Stimulated activated CD8-positive, alpha-beta memory T cell treated with anti-CD3 and anti-CD28 coated beads, Interleukin-4, amount 100 ng/mL, for 48 hours (primary cell): ENCODE measurements at regions not wholly inside any gene's neighbourhood (a gene's known extent, or its start where the extent isn't known, plus 50 kb on each side); places are given as distances from the start of the nearest gene placed in this dataset.
"Not testable (repeated sequence)": the region's sequence is repeated elsewhere in the genome, so short reads cannot be mapped to it uniquely, and the experiment has no call there.

Experiments used
- DNase-seq: peaks from one replicate; pipeline ENCODE4 v3.0.0-alpha.2; 2020

- no peak for DNase-seq
Observed at GRCh38 chr4:125519371-125520146, 204.8 kb downstream of the FAT4 start.

GRCh38 chr4:125520258-125520990, 205.7 kb downstream of the FAT4 start:
- no peak for DNase-seq

- no peak for DNase-seq
Observed at GRCh38 chr4:125522588-125522987, 207.8 kb downstream of the FAT4 start.

DNA sequence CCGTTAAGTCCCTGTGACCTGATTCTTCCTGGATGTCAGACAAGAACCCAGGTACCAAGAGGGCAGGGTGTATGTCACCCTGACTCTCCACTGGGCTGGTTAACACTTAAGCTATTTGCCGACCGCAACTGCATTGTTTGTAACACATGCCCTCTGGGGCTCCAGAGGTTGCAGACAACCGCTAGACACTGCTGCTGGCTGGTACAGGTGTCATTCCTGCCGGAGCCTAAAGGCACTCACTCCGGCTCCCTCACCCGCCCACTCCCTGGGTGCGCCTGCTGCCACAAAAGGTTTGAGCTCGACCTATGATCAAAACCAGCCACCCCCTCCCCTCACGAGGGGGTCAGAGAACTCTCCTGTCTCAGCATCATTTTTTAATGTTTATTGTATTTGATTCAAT, 208.2 kb downstream of the FAT4 start:
- no peak for DNase-seq

DNA sequence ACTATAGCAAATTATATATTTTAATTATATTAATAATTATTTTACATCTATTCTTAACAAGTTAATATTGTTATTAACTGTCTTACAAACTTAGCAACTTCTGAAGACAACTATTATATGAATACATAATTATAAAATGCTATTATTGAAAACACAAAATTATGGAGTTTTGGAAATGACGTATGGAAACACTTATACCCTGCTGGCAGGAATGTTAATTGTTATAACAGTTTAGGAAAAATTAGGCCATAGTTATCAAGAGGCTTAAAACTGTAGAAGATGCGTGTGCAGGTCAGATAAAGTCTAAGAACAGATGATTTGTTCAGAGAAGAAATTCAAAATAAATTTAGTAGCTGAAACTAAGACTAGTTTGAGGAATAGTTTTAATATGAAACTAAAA, 211.7 kb downstream of the FAT4 start:
- no peak for DNase-seq

DNA sequence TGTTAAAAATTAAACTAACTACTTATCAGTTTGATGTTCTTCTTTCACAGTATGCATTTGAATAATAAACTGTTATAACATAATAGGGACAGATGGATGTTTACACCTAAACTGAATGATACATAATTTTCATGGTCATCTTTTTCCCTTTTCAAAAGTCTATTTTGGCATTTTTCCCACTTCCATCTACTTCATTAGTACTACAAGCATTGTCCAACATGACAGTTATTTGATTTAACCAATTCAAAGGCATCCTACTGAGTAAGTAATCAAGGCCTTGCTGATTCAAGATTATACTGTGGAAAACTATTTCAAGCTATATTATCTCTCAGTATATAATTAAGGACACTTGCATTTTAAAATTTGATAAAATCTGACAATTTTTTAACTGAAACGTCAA, 212.9 kb downstream of the FAT4 start:
- DNase-seq: no peak

GRCh38 chr4:125529071-125529470, 214.3 kb downstream of the FAT4 start:
- DNase-seq: no peak

- DNase-seq: no peak
Observed at GRCh38 chr4:125538670-125539069, 223.9 kb downstream of the FAT4 start.

GRCh38 chr4:125539691-125540090, 224.9 kb downstream of the FAT4 start:
- no peak for DNase-seq

DNA sequence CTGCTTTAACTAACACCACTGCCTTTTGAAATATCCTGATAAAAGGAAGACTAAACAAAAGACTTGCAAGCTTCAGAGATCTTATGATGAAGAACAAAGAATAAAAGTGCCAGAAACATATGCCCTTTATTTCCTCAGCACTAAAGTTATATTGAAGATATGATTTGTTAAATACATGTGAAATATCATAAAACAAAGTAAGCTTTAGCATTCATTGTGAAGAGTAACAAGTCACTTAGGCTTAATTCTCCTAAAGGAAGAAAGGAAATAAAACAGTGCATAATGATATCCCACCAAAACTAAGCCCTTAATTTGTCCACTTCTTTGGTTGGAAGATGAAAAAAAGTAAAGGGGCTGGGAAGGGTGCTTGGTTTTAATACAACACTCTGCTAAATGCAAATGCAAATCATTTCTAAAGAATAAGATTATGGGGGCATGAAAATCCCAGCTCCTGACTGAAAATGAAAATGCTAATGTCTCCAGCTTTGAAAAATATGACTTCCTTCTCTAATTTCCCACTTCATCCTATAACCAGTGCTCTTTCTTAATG, 227.2 kb downstream of the FAT4 start:
- DNase-seq: no peak

DNA sequence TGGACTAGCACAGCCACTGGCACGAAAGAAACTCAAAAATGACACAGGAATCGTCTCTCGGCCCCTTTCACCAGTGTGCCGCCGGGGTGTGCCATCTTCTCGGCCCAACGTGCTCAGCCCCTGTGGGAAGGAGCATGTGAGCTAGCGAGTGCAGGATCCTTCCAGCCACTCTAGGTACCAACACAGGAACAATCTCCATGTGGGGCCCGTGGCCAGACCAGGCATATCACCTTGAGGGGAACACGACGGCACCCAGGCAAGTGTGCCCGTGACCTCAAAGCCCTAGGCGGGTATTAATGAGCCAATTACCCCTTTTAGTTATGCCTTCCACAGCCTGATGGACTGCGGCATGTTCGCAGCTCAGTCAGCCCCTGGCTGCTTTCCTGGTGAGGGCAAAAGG, 231.5 kb downstream of the FAT4 start:
- DNase-seq: no peak

- no peak for DNase-seq
Observed at GRCh38 chr4:125547836-125548235, 233.1 kb downstream of the FAT4 start.

- no peak for DNase-seq
Observed at GRCh38 chr4:125550769-125551168, 236.0 kb downstream of the FAT4 start.

DNA sequence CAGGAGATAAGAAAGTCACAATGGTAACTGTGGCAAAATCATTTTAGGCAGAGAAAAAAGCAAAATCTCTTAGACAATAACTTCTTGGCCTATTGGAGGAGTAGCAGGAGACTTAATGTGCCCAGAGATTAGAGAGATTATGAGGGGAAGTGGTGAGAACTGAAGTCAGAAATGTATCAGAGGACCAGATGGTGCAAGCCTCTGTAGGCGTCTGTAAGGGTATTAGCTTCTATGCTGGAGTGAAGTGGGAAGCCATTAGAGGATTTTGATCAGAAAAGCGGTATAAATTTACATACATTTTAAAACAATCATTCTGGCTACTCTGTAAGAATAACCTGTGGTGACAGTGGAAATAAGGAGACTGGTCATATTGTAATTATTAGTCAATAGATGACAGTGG, 236.7 kb downstream of the FAT4 start:
- no peak for DNase-seq

GRCh38 chr4:125551967-125552366, 237.2 kb downstream of the FAT4 start:
- no peak for DNase-seq

DNA sequence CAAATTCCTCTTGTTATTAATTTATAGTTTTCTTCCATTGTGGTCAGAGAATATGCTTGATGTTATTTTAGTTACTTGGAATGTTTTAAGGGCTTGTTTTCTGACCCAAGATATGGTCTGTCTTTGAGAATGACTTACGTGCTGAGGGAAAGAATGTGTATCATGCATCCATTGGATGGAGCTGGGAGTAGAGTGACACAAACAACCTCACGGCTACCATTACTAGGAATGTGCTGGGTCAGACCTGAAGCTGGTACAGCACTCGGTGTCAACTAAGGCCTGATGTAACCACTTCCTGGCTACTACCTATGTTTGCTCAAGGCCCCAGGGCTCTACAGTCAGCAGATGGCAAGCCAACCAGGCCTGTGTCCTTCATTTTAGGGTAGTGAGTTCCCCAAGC, 257.8 kb downstream of the FAT4 start:
- DNase-seq: no peak

GRCh38 chr4:125573368-125573767, 258.6 kb downstream of the FAT4 start:
- DNase-seq: no peak

DNA sequence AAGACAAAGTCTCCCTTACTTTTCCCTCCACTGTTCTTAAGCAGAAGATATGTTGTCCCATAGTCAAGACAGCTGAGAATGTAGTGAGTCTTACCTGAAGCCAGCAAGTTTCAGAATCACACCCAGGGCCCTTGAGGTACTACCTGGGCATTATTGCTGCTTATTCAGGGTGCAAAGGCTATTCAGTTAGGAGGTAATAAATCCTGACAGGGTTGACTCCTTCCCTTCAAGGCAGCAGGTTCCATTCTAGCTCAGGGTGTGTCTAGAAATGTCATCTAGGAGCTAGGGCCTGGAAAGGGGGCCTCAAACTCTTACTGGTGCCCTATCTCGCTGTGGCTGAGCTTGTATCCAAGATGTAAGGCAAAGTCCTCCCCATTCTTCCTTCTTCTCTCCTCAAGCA, 259.0 kb downstream of the FAT4 start:
- no peak for DNase-seq

DNA sequence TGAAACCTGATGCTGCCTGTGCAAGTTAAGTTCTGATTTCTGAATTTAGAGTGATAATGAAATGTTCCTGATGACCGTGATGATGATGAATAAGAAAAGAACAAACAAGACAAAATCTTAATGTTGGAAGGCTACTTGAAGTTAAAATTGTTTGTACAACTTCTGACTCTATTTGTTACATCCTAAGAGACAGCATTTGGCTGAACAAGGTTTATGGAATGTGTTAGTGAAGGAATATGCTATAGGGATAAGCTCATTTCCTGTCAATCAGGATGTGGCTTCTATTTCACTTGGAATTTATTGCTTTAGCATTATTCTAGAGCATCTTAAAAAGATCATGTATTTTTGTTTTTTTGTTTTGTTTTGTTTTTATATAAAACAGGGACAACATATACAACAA, 267.5 kb downstream of the FAT4 start:
- DNase-seq: no peak

DNA sequence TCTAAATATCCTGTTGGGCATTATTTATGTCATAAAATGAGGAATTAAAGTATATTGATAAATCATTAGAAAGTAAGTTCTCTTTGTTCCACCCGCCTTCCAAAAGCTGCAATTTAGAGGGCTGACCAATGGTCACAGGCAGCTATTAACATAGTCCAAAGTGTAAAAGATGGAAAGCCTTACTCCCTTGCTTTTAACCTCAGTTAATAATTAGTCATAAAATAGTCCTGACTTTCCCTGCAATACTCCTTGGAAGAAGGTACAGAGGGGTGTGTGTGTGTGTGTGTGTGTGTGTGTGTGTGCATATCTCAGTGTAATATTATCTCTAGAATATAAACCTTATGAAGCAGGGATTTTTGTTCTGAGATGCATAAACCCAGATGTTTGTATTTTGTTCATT, 275.4 kb downstream of the FAT4 start:
- no peak for DNase-seq

GRCh38 chr4:125591290-125591689, 276.5 kb downstream of the FAT4 start:
- no peak for DNase-seq

- no peak for DNase-seq
Observed at GRCh38 chr4:125594056-125594602, 279.4 kb downstream of the FAT4 start.

DNA sequence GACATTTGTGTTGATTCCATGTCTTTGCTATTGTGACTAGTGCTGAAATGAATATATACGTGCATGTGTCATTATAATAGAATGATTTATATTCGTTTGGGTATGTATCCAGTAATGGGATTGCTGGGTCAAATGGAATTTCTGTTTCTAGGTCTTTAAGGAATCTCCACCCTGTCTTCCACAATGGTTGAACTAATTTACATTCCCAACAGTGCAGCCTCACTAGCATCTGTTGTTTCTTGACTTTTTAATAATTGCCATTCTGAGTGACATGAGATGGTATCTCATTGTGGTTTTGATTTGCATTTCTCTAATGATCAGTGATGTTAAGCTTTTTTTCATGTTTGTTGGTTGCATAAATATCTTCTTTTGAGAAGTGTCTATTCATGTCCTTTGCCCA, 291.2 kb downstream of the FAT4 start:
- not testable (repeated sequence) for DNase-seq
